ENCODE measurements at regions not wholly inside any gene's neighbourhood (a gene's known extent, or its start where the extent isn't known, plus 50 kb on each side); places are given as distances from the start of the nearest gene placed in this dataset.

DNA sequence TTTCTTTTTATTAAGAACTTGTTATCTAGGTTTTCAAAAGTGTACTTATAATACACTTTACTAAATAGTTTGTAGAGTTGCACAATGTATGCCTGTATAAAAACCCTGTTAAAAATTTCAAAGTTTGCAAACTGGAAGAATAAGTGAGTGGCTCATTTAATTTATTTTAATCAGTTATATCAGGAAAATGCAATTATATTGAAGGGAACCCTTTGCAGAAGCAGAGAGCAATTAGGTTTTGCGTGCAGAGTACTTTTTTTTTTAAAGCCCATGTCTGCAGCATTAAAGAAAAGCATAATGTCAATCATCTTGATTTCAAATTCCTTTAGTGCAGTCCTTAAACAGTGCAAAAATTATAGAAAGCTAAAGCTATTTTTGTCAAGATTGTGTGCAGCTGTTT lies 271.3 kb upstream of the LDB2 start:
- DNase-seq = no peak
- H3K36me3 Mint-ChIP-seq = no peaks in the 10 kb centered on the region
- Histone ChIP-seq H3K9me3 (replicated peaks in 1 of 2; ENCODE audit: control insufficient read depth in 1 of 2, insufficient read depth in 1 of 2, low read length in 2 of 2) (peaks cover 0 to 12% of the 10 kb centered on the region in 2 donors), H3K27ac (ENCODE audit: low read depth in 1 of 2, low read length in 2 of 2) (no peak overlapping the region), H2AFZ (ENCODE audit: insufficient read depth, low read depth, low read length, poor library complexity, severe bottlenecking) (no peak overlapping the region), H3K4me3 (replicated peaks in 1 of 3; ENCODE audit: low read depth in 2 of 3, low read length in 3 of 3) (no peak overlapping the region), H3K9ac (ENCODE audit: insufficient read depth, low read length, poor library complexity, severe bottlenecking) (no peak overlapping the region), H3K27me3 (ENCODE audit: control insufficient read depth in 2 of 2, insufficient read depth in 2 of 2, low read length in 2 of 2) (no peaks in the 10 kb centered on the region), H3K4me2 (replicated peaks; ENCODE audit: extremely low read depth, low read length, poor library complexity, severe bottlenecking) (no peak overlapping the region), H4K20me1 (ENCODE audit: insufficient read depth, low read length) (no peaks in the 10 kb centered on the region), H3K4me1 (ENCODE audit: control insufficient read depth in 1 of 2, insufficient read depth in 2 of 2, low read length in 2 of 2) (no peaks in the 10 kb centered on the region), H3K79me2 (ENCODE audit: insufficient read depth, low read length) (no peaks in the 10 kb centered on the region), H3K36me3 (replicated peaks in 1 of 2; ENCODE audit: control insufficient read depth in 1 of 2, insufficient read depth in 2 of 2, low read length in 2 of 2) (no peaks in the 10 kb centered on the region)
- peaks cover 0 to 8% (median 0%) of the 10 kb centered on the region in 7 donors for H3K9me3 Mint-ChIP-seq
- no peak overlapping the region for H3K27ac Mint-ChIP-seq
- intact Hi-C loops (cut with micrococcal nuclease) = no loop called here
- no peak overlapping the region for H3K4me3 Mint-ChIP-seq
- TF ChIP-seq, protein P1, sequence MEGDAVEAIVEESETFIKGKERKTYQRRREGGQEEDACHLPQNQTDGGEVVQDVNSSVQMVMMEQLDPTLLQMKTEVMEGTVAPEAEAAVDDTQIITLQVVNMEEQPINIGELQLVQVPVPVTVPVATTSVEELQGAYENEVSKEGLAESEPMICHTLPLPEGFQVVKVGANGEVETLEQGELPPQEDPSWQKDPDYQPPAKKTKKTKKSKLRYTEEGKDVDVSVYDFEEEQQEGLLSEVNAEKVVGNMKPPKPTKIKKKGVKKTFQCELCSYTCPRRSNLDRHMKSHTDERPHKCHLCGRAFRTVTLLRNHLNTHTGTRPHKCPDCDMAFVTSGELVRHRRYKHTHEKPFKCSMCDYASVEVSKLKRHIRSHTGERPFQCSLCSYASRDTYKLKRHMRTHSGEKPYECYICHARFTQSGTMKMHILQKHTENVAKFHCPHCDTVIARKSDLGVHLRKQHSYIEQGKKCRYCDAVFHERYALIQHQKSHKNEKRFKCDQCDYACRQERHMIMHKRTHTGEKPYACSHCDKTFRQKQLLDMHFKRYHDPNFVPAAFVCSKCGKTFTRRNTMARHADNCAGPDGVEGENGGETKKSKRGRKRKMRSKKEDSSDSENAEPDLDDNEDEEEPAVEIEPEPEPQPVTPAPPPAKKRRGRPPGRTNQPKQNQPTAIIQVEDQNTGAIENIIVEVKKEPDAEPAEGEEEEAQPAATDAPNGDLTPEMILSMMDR (IDR thresholded peaks at IDR 0.05) = no peak
- WGBS (ENCODE audit: insufficient coverage) = 100% methylated on average over 1 of the region's 1 CpG
- H3K27me3 Mint-ChIP-seq (ENCODE audit: low read depth in 3 of 3) = no peaks in the 10 kb centered on the region
- no peaks in the 10 kb centered on the region for H3K4me1 Mint-ChIP-seq

DNA sequence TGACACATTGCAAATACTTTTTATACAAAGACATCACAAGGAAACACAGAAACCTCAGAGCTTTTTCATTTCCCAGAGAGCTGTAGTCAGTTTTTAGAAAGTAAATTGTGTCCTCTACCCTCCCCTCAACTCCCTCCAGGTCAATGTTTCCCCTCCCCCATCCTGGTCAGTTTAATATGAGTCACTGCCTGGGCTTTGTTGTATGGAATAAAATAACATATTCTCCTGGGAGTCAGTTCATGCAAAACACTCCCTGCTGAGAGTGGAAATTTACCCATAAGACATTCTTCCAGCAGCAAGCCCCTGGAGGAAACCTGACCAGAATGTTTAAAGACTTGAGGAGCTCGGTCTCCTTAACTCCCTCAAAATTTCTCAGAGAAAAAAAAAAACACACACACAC lies 270.1 kb upstream of the LDB2 start:
- Mint-ChIP-seq H3K36me3 (no peaks in the 10 kb centered on the region), H3K4me1 (no peaks in the 10 kb centered on the region), H3K9me3 (peaks cover 0 to 15% (median 5%) of the 10 kb centered on the region in 7 donors), H3K27ac (no peak overlapping the region), H3K4me3 (no peak overlapping the region), H3K27me3 (ENCODE audit: low read depth in 3 of 3) (no peaks in the 10 kb centered on the region)
- H2AFZ ChIP-seq (ENCODE audit: insufficient read depth, low read depth, low read length, poor library complexity, severe bottlenecking) = no peak overlapping the region
- H3K27me3 ChIP-seq (ENCODE audit: control insufficient read depth in 2 of 2, insufficient read depth in 2 of 2, low read length in 2 of 2) = no peaks in the 10 kb centered on the region
- H3K4me3 ChIP-seq (replicated peaks in 1 of 3; ENCODE audit: low read depth in 2 of 3, low read length in 3 of 3) = no peak overlapping the region
- peaks cover 7 to 19% of the 10 kb centered on the region in 2 donors for H3K9me3 ChIP-seq (replicated peaks in 1 of 2; ENCODE audit: control insufficient read depth in 1 of 2, insufficient read depth in 1 of 2, low read length in 2 of 2)
- H3K4me1 ChIP-seq (ENCODE audit: control insufficient read depth in 1 of 2, insufficient read depth in 2 of 2, low read length in 2 of 2) = no peaks in the 10 kb centered on the region
- no peaks in the 10 kb centered on the region for H4K20me1 ChIP-seq (ENCODE audit: insufficient read depth, low read length)
- no CpG with 5 or more reads among the region's 1 CpG for WGBS (ENCODE audit: insufficient coverage)
- H3K79me2 ChIP-seq (ENCODE audit: insufficient read depth, low read length) = no peaks in the 10 kb centered on the region
- intact Hi-C loops (cut with micrococcal nuclease) = no loop called here
- TF ChIP-seq, protein P1 (IDR thresholded peaks at IDR 0.05) = no peak
- no peak overlapping the region for H3K9ac ChIP-seq (ENCODE audit: insufficient read depth, low read length, poor library complexity, severe bottlenecking)
- H3K27ac ChIP-seq (ENCODE audit: low read depth in 1 of 2, low read length in 2 of 2) = no peak overlapping the region
- H3K4me2 ChIP-seq (replicated peaks; ENCODE audit: extremely low read depth, low read length, poor library complexity, severe bottlenecking) = no peak overlapping the region
- no peaks in the 10 kb centered on the region for H3K36me3 ChIP-seq (replicated peaks in 1 of 2; ENCODE audit: control insufficient read depth in 1 of 2, insufficient read depth in 2 of 2, low read length in 2 of 2)
- DNase-seq = no peak
